SH-SY5Y (cell line): ENCODE measurements at regions not wholly inside any gene's neighbourhood (a gene's known extent, or its start where the extent isn't known, plus 50 kb on each side); places are given as distances from the start of the nearest gene placed in this dataset.

Experiments used
- GATA2 ChIP-seq: IDR thresholded peaks from 2 replicates; pipeline ENCODE4 v1.6.1; 2011; ENCODE audit warnings: mild to moderate bottlenecking, low read depth, low read length
- GATA3 ChIP-seq: IDR thresholded peaks from 2 replicates; pipeline ENCODE4 v1.6.1; 2011; ENCODE audit warnings: low read depth, mild to moderate bottlenecking, low read length, moderate library complexity

DNA sequence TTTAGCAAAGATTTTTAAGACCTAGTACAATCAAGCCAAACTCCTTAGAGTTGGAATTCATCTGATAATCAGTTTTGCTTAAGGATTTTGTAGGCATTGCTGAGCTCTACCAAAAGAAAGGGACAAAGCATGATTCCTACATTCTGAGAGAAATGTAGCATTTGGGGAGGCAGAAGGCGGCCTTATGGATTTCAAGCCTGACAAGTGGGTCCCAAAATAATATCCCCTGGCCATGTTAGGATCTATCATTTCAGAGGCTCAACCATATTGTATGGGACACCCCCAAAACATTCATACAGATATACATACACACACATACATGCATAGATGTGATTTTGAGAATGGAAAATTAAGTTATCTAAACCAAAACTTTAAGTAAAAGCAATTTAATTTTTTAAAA is 257.8 kb upstream of the VLDLR start:
- TF ChIP-seq GATA2 = no peak
- no peak for TF ChIP-seq GATA3
